Stimulated activated CD8-positive, alpha-beta memory T cell treated with anti-CD3 and anti-CD28 coated beads, Interleukin-7, amount 100 ng/mL, for 24 hours (primary cell): ENCODE measurements at regions not wholly inside any gene's neighbourhood (a gene's known extent, or its start where the extent isn't known, plus 50 kb on each side); places are given as distances from the start of the nearest gene placed in this dataset.
"Not testable (repeated sequence)": the region's sequence is repeated elsewhere in the genome, so short reads cannot be mapped to it uniquely, and the experiment has no call there.

Experiments
- DNase-seq: peaks from one replicate; pipeline ENCODE4 v3.0.0-alpha.2; 2020; ENCODE audit warnings: low read depth

GRCh38 chrX:13186643-13187042 lies 133.2 kb downstream of the ATXN3L start:
- DNase-seq = not testable (repeated sequence)

- DNase-seq = no peak
These were observed 136.4 kb upstream of the FAM9C start for GRCh38 chrX:13180807-13181206.

GRCh38 chrX:13179586-13179985 lies 135.2 kb upstream of the FAM9C start:
- DNase-seq = no peak

- no peak for DNase-seq
These were observed 134.7 kb upstream of the FAM9C start for GRCh38 chrX:13179100-13179499.

GRCh38 chrX:13177921-13178566 lies 133.6 kb upstream of the FAM9C start:
- DNase-seq = no peak

GRCh38 chrX:13175056-13175455 lies 130.6 kb upstream of the FAM9C start:
- no peak for DNase-seq

GRCh38 chrX:13170966-13171558 lies 126.6 kb upstream of the FAM9C start:
- DNase-seq = no peak

- no peak for DNase-seq
These were observed 125.3 kb upstream of the FAM9C start for GRCh38 chrX:13169684-13170083.

- no peak for DNase-seq
These were observed 123.8 kb upstream of the FAM9C start for GRCh38 chrX:13168269-13168668.

- no peak for DNase-seq
These were observed 123.2 kb upstream of the FAM9C start for GRCh38 chrX:13167481-13168231.

GRCh38 chrX:13165266-13166189 lies 121.1 kb upstream of the FAM9C start:
- DNase-seq = no peak

- no peak for DNase-seq
These were observed 120.2 kb upstream of the FAM9C start for GRCh38 chrX:13164611-13165010.

- no peak for DNase-seq
These were observed 118.5 kb upstream of the FAM9C start for GRCh38 chrX:13162772-13163410.

- DNase-seq = no peak
These were observed 115.5 kb upstream of the FAM9C start for GRCh38 chrX:13159886-13160285.

- DNase-seq = no peak
These were observed 114.5 kb upstream of the FAM9C start for GRCh38 chrX:13158911-13159310.

GRCh38 chrX:13155550-13155949 lies 111.1 kb upstream of the FAM9C start:
- DNase-seq = not testable (repeated sequence)

GRCh38 chrX:13153796-13154195 lies 109.4 kb upstream of the FAM9C start:
- no peak for DNase-seq

- no peak for DNase-seq
These were observed 108.2 kb upstream of the FAM9C start for GRCh38 chrX:13152518-13153185.

GRCh38 chrX:13151828-13152517 lies 107.6 kb upstream of the FAM9C start:
- DNase-seq = no peak

GRCh38 chrX:13149702-13150350 lies 105.4 kb upstream of the FAM9C start:
- DNase-seq = no peak
